CD4-positive, alpha-beta memory T cell (primary cell): ENCODE measurements at regions not wholly inside any gene's neighbourhood (a gene's known extent, or its start where the extent isn't known, plus 50 kb on each side); places are given as distances from the start of the nearest gene placed in this dataset.

Experiments used
- CTCF ChIA-PET: fragments of 350-600 bp; sonication (Branson Sonifier 250); formaldehyde crosslinking; loops from one replicate; lab custom pipeline; 2021; ENCODE audit warnings: inconsistent platforms; ENCODE audit not compliant: partially characterized antibody; lab: Charles Lee
- POLR2A ChIA-PET: fragments of 350-600 bp; sonication (Branson Sonifier 250); formaldehyde crosslinking; loops from one replicate; lab custom pipeline; 2021; ENCODE audit not compliant: partially characterized antibody; lab: Charles Lee
- DNase-seq, 5 donors: peaks; one replicate each; pipeline versions ENCODE4 v3.0.0 to v3.0.0-alpha.2; 2020 to 2022; ENCODE audit warnings: mixed read lengths in 1 of 5
- H3K27ac ChIP-seq: one replicate; pipeline ENCODE4 v1.7.0; 2013; ENCODE audit warnings: low read depth, low read length
- H3K27me3 ChIP-seq: 2 replicates; pipeline ENCODE4 v1.7.0; 2013; ENCODE audit warnings: mild to moderate bottlenecking, low read length, moderate library complexity; ENCODE audit not compliant: insufficient read depth
- H3K36me3 ChIP-seq: 2 replicates; pipeline ENCODE4 v1.7.0; 2013; ENCODE audit warnings: mild to moderate bottlenecking, low read length, moderate library complexity; ENCODE audit not compliant: insufficient read depth
- H3K4me1 ChIP-seq: 2 replicates; pipeline ENCODE4 v1.7.0; 2013; ENCODE audit warnings: mild to moderate bottlenecking, low read length, moderate library complexity; ENCODE audit not compliant: insufficient read depth
- H3K4me3 ChIP-seq, 2 donors: one replicate each; pipeline ENCODE4 v1.7.0; 2013; ENCODE audit warnings: low read length in 2 of 2, mild to moderate bottlenecking in 1 of 2
- H3K9me3 ChIP-seq, 2 donors: one replicate each; pipeline ENCODE4 v1.7.0; 2013; ENCODE audit warnings: low read length in 2 of 2, control low read depth in 1 of 2; ENCODE audit not compliant: control insufficient read depth in 1 of 2
- H3K27ac Mint-ChIP-seq, 7 donors: one replicate each; pipeline ENCODE4 v1.8.0; 2020 to 2021; ENCODE audit warnings: mixed read lengths in 7 of 7, mild to moderate bottlenecking in 6 of 7, inconsistent platforms in 3 of 7, moderate library complexity in 3 of 7
- H3K27me3 Mint-ChIP-seq, 2 donors: one replicate each; pipeline ENCODE4 v1.8.0; 2020 to 2021; ENCODE audit warnings: mixed read lengths in 2 of 2
- H3K36me3 Mint-ChIP-seq, 2 donors: one replicate each; pipeline ENCODE4 v1.8.0; 2020 to 2021; ENCODE audit warnings: mixed read lengths in 2 of 2, inconsistent platforms in 1 of 2, mild to moderate bottlenecking in 1 of 2
- H3K4me1 Mint-ChIP-seq, 4 donors: one replicate each; pipeline ENCODE4 v1.8.0; 2020 to 2021; ENCODE audit warnings: mixed read lengths in 4 of 4, mild to moderate bottlenecking in 1 of 4
- H3K4me3 Mint-ChIP-seq, 8 donors: one replicate each; pipeline ENCODE4 v1.8.0; 2020 to 2021; ENCODE audit warnings: mixed read lengths in 8 of 8, mild to moderate bottlenecking in 7 of 8, moderate library complexity in 6 of 8, inconsistent platforms in 3 of 8
- H3K9me3 Mint-ChIP-seq, 8 donors: one replicate each; pipeline ENCODE4 v1.8.0; 2020 to 2021; ENCODE audit warnings: mixed read lengths in 8 of 8, mild to moderate bottlenecking in 5 of 8, inconsistent platforms in 3 of 8, moderate library complexity in 1 of 8
- intact Hi-C: fragments of 100-400 bp; cut with micrococcal nuclease; formaldehyde crosslinking; loops from one replicate; pipeline ENCODE4 v1.15.1; 2023

DNA sequence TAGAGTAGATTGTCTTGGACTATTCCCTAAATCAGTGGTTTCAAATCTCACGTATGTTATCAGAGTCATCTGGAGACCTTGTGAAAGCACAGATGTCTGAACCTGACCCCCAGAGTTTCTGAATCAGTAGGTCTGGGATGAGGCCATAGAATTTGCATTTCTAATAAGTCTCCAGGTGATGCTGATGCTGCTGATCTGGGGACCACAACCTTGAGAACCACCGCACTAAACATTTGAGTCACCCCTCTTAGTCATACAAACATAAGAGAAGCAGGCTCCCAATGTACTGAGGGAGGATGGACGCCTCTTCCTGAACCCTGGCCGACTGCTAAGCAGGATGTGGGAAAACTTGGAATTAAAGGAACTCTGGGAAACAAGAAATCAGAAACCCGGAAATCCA is 187.8 kb upstream of the PRDM1 start:
- no peak for DNase-seq
- peaks cover 0 to 6% of the 10 kb centered on the region in 2 donors for H3K27me3 Mint-ChIP-seq
- H3K4me1 ChIP-seq: peaks cover 7% of the 10 kb centered on the region
- intact Hi-C loops: no loop called here
- no peak overlapping the region for H3K4me3 Mint-ChIP-seq
- H3K27me3 ChIP-seq: no peaks in the 10 kb centered on the region
- POLR2A ChIA-PET: no interaction called here
- H3K4me3 ChIP-seq: no peak overlapping the region
- no peak overlapping the region for H3K27ac Mint-ChIP-seq
- H3K9me3 ChIP-seq: no peaks in the 10 kb centered on the region
- H3K9me3 Mint-ChIP-seq: no peaks in the 10 kb centered on the region
- peaks cover 9 to 16% (median 11%) of the 10 kb centered on the region in 4 donors for H3K4me1 Mint-ChIP-seq
- H3K36me3 ChIP-seq: no peaks in the 10 kb centered on the region
- no peaks in the 10 kb centered on the region for H3K36me3 Mint-ChIP-seq
- CTCF ChIA-PET: no interaction called here
- H3K27ac ChIP-seq: no peak overlapping the region

DNA sequence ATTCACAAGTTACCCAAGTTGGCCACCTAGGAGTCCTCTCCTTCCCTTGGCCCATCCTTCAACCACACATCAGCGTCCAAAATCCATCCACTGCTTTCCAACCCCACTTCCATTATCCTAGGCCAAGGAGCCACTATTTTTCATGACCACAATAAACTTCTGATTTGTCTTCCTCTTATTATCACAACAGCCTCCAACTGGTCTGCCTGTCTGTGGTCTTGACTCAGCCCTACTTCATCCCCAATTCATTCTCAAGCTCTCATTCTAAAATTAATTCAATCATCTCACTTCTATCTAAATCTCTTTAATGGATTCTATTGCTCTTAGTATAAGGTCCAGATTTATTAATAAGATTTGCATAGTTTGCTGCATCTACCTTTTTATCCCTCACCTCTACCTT is 189.0 kb upstream of the PRDM1 start:
- Mint-ChIP-seq H3K4me1 (peaks cover 9 to 16% (median 11%) of the 10 kb centered on the region in 4 donors), H3K4me3 (no peak overlapping the region), H3K36me3 (no peaks in the 10 kb centered on the region), H3K9me3 (no peaks in the 10 kb centered on the region), H3K27me3 (peaks cover 0 to 6% of the 10 kb centered on the region in 2 donors), H3K27ac (no peak overlapping the region)
- peaks cover 7% of the 10 kb centered on the region for H3K4me1 ChIP-seq
- H3K27ac ChIP-seq: no peak overlapping the region
- DNase-seq: no peak
- ChIA-PET POLR2A (no interaction called here), CTCF (no interaction called here)
- no peaks in the 10 kb centered on the region for H3K9me3 ChIP-seq
- H3K27me3 ChIP-seq: no peaks in the 10 kb centered on the region
- intact Hi-C loops: no loop called here
- no peaks in the 10 kb centered on the region for H3K36me3 ChIP-seq
- no peak overlapping the region for H3K4me3 ChIP-seq

DNA sequence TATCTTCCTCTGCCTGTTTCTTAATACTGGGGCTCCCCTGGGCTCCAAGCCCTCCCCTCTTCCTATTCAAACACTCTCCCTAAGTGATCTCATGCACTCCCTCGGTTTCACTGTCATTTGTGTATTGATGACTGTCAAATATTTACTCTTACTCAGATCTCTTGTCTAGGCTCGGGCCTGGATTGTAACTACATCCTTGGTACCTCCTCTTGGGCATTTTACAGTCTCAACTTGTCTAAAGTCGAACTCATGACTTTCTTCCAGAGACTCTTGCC is 189.4 kb upstream of the PRDM1 start:
- H3K36me3 Mint-ChIP-seq: no peaks in the 10 kb centered on the region
- H3K9me3 Mint-ChIP-seq: no peaks in the 10 kb centered on the region
- H3K36me3 ChIP-seq: no peaks in the 10 kb centered on the region
- H3K27ac Mint-ChIP-seq: no peak overlapping the region
- peaks cover 7% of the 10 kb centered on the region for H3K4me1 ChIP-seq
- peaks cover 0 to 6% of the 10 kb centered on the region in 2 donors for H3K27me3 Mint-ChIP-seq
- POLR2A ChIA-PET: no interaction called here
- no peak overlapping the region for H3K4me3 Mint-ChIP-seq
- no peaks in the 10 kb centered on the region for H3K27me3 ChIP-seq
- CTCF ChIA-PET: no interaction called here
- no peak overlapping the region for H3K27ac ChIP-seq
- H3K9me3 ChIP-seq: no peaks in the 10 kb centered on the region
- intact Hi-C loops: no loop called here
- no peak overlapping the region for H3K4me3 ChIP-seq
- H3K4me1 Mint-ChIP-seq: peaks cover 9 to 16% (median 11%) of the 10 kb centered on the region in 4 donors
- no peak for DNase-seq

- H3K4me1 Mint-ChIP-seq: peaks cover 9 to 16% (median 11%) of the 10 kb centered on the region in 4 donors
- no peaks in the 10 kb centered on the region for H3K9me3 Mint-ChIP-seq
- no peak overlapping the region for H3K4me3 Mint-ChIP-seq
- H3K27me3 ChIP-seq: no peaks in the 10 kb centered on the region
- H3K36me3 ChIP-seq: no peaks in the 10 kb centered on the region
- DNase-seq: no peak
- intact Hi-C loops: no loop called here
- no peak overlapping the region for H3K27ac ChIP-seq
- ChIA-PET POLR2A (no interaction called here), CTCF (no interaction called here)
- peaks cover 7% of the 10 kb centered on the region for H3K4me1 ChIP-seq
- H3K4me3 ChIP-seq: no peak overlapping the region
- no peaks in the 10 kb centered on the region for H3K36me3 Mint-ChIP-seq
- H3K9me3 ChIP-seq: no peaks in the 10 kb centered on the region
- peaks cover 0 to 6% of the 10 kb centered on the region in 2 donors for H3K27me3 Mint-ChIP-seq
- H3K27ac Mint-ChIP-seq: no peak overlapping the region
These were observed 189.9 kb upstream of the PRDM1 start for GRCh38 chr6:105896052-105896820.

DNA sequence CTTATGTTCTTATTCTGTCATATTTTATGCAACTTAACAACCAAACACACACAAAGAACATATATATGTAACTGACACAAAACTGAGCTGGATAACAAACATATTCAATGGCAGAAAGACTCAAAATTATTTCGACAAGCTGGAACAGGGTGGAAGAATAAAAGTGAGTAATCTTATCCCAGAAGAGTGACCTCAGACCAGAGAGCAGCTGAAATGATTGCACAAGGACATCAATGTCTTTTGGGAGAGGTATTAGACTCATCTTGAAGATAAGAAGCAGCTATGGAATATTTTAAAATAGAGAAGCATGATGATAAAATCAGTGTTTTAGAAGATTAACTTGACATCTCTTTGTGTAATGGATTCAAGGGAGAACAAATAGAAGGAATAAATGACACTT is 191.6 kb upstream of the PRDM1 start:
- intact Hi-C loops: no loop called here
- Histone ChIP-seq H3K4me1 (no peaks in the 10 kb centered on the region), H3K27me3 (no peaks in the 10 kb centered on the region), H3K36me3 (no peaks in the 10 kb centered on the region), H3K4me3 (no peak overlapping the region), H3K9me3 (no peaks in the 10 kb centered on the region), H3K27ac (no peak overlapping the region)
- ChIA-PET CTCF (interaction anchor here (0.7 to 1.8 kb wide), 4 partner anchors 12 to 137 kb away, joined by 3 to 5 read pairs (median 3); no protein-coding TSS in a partner anchor), POLR2A (no interaction called here)
- DNase-seq: no peak
- H3K27me3 Mint-ChIP-seq: peaks cover 0 to 4% of the 10 kb centered on the region in 2 donors
- H3K27ac Mint-ChIP-seq: no peak overlapping the region
- H3K9me3 Mint-ChIP-seq: no peaks in the 10 kb centered on the region
- H3K4me3 Mint-ChIP-seq: no peak overlapping the region
- no peaks in the 10 kb centered on the region for H3K36me3 Mint-ChIP-seq
- peaks cover 0 to 4% (median under 1%) of the 10 kb centered on the region in 4 donors for H3K4me1 Mint-ChIP-seq

GRCh38 chr6:105893741-105894140 is 192.4 kb upstream of the PRDM1 start:
- Histone ChIP-seq H3K4me1 (no peaks in the 10 kb centered on the region), H3K9me3 (no peaks in the 10 kb centered on the region), H3K4me3 (no peak overlapping the region), H3K27ac (no peak overlapping the region), H3K27me3 (no peaks in the 10 kb centered on the region), H3K36me3 (no peaks in the 10 kb centered on the region)
- H3K9me3 Mint-ChIP-seq: no peaks in the 10 kb centered on the region
- CTCF ChIA-PET: interaction anchor here (1.5 kb wide), 1 partner anchor 14 kb away, joined by 3 read pairs; no protein-coding TSS in a partner anchor
- intact Hi-C loops: no loop called here
- peaks cover 0 to under 1% of the 10 kb centered on the region in 2 donors for H3K27me3 Mint-ChIP-seq
- no peak overlapping the region for H3K4me3 Mint-ChIP-seq
- no peak for DNase-seq
- POLR2A ChIA-PET: no interaction called here
- peaks cover 0 to under 1% (median 0%) of the 10 kb centered on the region in 4 donors for H3K4me1 Mint-ChIP-seq
- H3K36me3 Mint-ChIP-seq: no peaks in the 10 kb centered on the region
- no peak overlapping the region for H3K27ac Mint-ChIP-seq

DNA sequence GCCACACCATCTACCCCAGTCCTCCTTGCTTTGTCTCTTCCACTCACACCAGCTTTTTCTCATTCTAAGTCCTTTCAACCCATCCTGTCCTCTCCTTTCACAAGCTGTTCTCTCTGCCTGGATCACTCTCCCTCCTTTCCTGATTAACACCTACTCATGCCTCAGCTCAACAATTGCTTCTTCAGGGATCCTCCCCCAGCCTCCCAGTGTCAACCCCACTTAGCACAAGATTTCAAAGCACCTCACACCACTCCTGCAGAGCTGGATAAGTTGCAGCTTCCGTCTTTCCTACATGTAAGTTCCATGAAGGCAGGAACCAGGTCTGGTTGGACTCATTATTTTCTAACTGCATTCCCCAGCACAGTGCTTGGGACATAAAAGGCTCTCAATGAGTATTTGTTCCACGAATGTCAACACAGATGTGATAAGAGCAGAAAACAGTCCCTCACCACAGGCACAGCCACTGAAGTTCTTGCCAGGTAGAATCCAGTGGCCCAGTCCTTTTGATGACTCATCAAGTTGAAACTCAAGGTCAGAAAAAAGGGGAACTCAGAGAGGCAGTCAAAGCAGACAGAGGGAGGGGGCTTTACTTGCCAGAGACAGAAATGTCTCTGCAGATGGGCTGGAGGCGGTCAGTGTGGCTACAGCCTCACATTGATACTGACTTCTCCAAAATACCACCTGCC is 193.4 kb upstream of the PRDM1 start:
- no peak overlapping the region for H3K27ac Mint-ChIP-seq
- H3K27me3 Mint-ChIP-seq: no peaks in the 10 kb centered on the region
- no peak overlapping the region for H3K4me3 Mint-ChIP-seq

More for the DNA sequence above, 193.4 kb upstream of the PRDM1 start:
- H3K4me1 ChIP-seq: no peaks in the 10 kb centered on the region
- H3K9me3 ChIP-seq: no peaks in the 10 kb centered on the region
- H3K4me1 Mint-ChIP-seq: no peaks in the 10 kb centered on the region
- H3K9me3 Mint-ChIP-seq: no peaks in the 10 kb centered on the region
- intact Hi-C loops: no loop called here
- CTCF ChIA-PET: interaction anchor here (1.1 kb wide), 1 partner anchor 332 kb away, joined by 3 read pairs; no protein-coding TSS in a partner anchor
- no peak overlapping the region for H3K4me3 ChIP-seq
- DNase-seq: no peak
- no peaks in the 10 kb centered on the region for H3K27me3 ChIP-seq
- no peaks in the 10 kb centered on the region for H3K36me3 Mint-ChIP-seq
- H3K27ac ChIP-seq: no peak overlapping the region
- H3K36me3 ChIP-seq: no peaks in the 10 kb centered on the region
- POLR2A ChIA-PET: no interaction called here
